ENCODE measurements at regions not wholly inside any gene's neighbourhood (a gene's known extent, or its start where the extent isn't known, plus 50 kb on each side); places are given as distances from the start of the nearest gene placed in this dataset.
A peak's percentile ranks its signal among the peaks of the same experiment; 100 is the strongest.
"Not testable (repeated sequence)": the region's sequence is repeated elsewhere in the genome, so short reads cannot be mapped to it uniquely, and the experiment has no call there.

- no peak for DNase-seq (ENCODE audit: low spot score)
These were observed 136.2 kb upstream of the NRBF2 start for GRCh38 chr10:62996925-62997324.

- no peak for DNase-seq (ENCODE audit: low spot score)
These were observed 136.6 kb upstream of the NRBF2 start for GRCh38 chr10:62996516-62996915.

GRCh38 chr10:62993121-62993520 lies 140.0 kb upstream of the NRBF2 start:
- DNase-seq (ENCODE audit: low spot score), result peak; percentile 8

- no peak for DNase-seq (ENCODE audit: low spot score)
These were observed 140.9 kb upstream of the NRBF2 start for GRCh38 chr10:62992145-62992721.

- peak; percentile 29 for DNase-seq (ENCODE audit: low spot score)
These were observed 143.0 kb upstream of the NRBF2 start for GRCh38 chr10:62990126-62990525.

- no peak for DNase-seq (ENCODE audit: low spot score)
These were observed 147.1 kb upstream of the NRBF2 start for GRCh38 chr10:62985807-62986600.

GRCh38 chr10:62981096-62981495 lies 152.0 kb upstream of the NRBF2 start:
- DNase-seq (ENCODE audit: low spot score), result no peak

GRCh38 chr10:62980687-62981086 lies 152.4 kb upstream of the NRBF2 start:
- DNase-seq (ENCODE audit: low spot score), result no peak

GRCh38 chr10:62979921-62980320 lies 153.2 kb upstream of the NRBF2 start:
- DNase-seq (ENCODE audit: low spot score), result no peak

- DNase-seq (ENCODE audit: low spot score), result no peak
These were observed 154.6 kb upstream of the NRBF2 start for GRCh38 chr10:62978482-62978881.

GRCh38 chr10:62974795-62975194 lies 158.3 kb upstream of the NRBF2 start:
- not testable (repeated sequence) for DNase-seq (ENCODE audit: low spot score)

- DNase-seq (ENCODE audit: low spot score), result peak; percentile 43
These were observed 155.9 kb upstream of the EGR2 start for GRCh38 chr10:62972103-62972502.

GRCh38 chr10:62964026-62964425 lies 147.9 kb upstream of the EGR2 start:
- no peak for DNase-seq (ENCODE audit: low spot score)

- peak; percentile 37 for DNase-seq (ENCODE audit: low spot score)
These were observed 145.9 kb upstream of the EGR2 start for GRCh38 chr10:62961951-62962523.

- peak; percentile 31 for DNase-seq (ENCODE audit: low spot score)
These were observed 144.2 kb upstream of the EGR2 start for GRCh38 chr10:62960416-62960815.

- peak; percentile 40 for DNase-seq (ENCODE audit: low spot score)
These were observed 143.4 kb upstream of the EGR2 start for GRCh38 chr10:62959553-62959952.

- DNase-seq (ENCODE audit: low spot score), result no peak
These were observed 142.8 kb upstream of the EGR2 start for GRCh38 chr10:62958980-62959379.

GRCh38 chr10:62946278-62946677 lies 130.1 kb upstream of the EGR2 start:
- no peak for DNase-seq (ENCODE audit: low spot score)

GRCh38 chr10:62939698-62940097 lies 123.5 kb upstream of the EGR2 start:
- no peak for DNase-seq (ENCODE audit: low spot score)

GRCh38 chr10:62938672-62939071 lies 122.5 kb upstream of the EGR2 start:
- no peak for DNase-seq (ENCODE audit: low spot score)

GRCh38 chr10:62937674-62938073 lies 121.5 kb upstream of the EGR2 start:
- no peak for DNase-seq (ENCODE audit: low spot score)

GRCh38 chr10:62935022-62935421 lies 118.9 kb upstream of the EGR2 start:
- no peak for DNase-seq (ENCODE audit: low spot score)

- no peak for DNase-seq (ENCODE audit: low spot score)
These were observed 118.1 kb upstream of the EGR2 start for GRCh38 chr10:62934258-62934657.

All from GM03348 (cell line).